Progenitor cell of endocrine pancreas (in vitro differentiated cells): ENCODE measurements at regions not wholly inside any gene's neighbourhood (a gene's known extent, or its start where the extent isn't known, plus 50 kb on each side); places are given as distances from the start of the nearest gene placed in this dataset.

Experiments
- DNase-seq: peaks from one replicate; pipeline ENCODE4 v3.0.0; 2021; ENCODE audit warnings: low spot score; ENCODE audit not compliant: unreplicated experiment
- H3K27ac Mint-ChIP-seq: 2 replicates; pipeline ENCODE4 v1.8.0; 2021; ENCODE audit warnings: mild to moderate bottlenecking, moderate library complexity, mixed read lengths
- H3K27me3 Mint-ChIP-seq: 2 replicates; pipeline ENCODE4 v1.8.0; 2021; ENCODE audit warnings: mixed read lengths
- H3K36me3 Mint-ChIP-seq: 2 replicates; pipeline ENCODE4 v1.8.0; 2022; ENCODE audit warnings: mixed read lengths; ENCODE audit not compliant: insufficient read depth
- H3K4me1 Mint-ChIP-seq: 2 replicates; pipeline ENCODE4 v1.8.0; 2021; ENCODE audit warnings: low read depth, mixed read lengths
- H3K4me3 Mint-ChIP-seq: 2 replicates; pipeline ENCODE4 v1.8.0; 2021; ENCODE audit warnings: low read depth, mild to moderate bottlenecking, moderate library complexity, mixed read lengths
- H3K9me3 Mint-ChIP-seq: 2 replicates; pipeline ENCODE4 v1.8.0; 2021; ENCODE audit warnings: low read depth, mixed read lengths
- TF ChIP-seq, protein P1 (sequence below): fragments of 200-600 bp; sonication (generic); IDR thresholded peaks from one replicate; pipeline ENCODE4 v1.5.0; 2021; ENCODE audit warnings: antibody characterized with exemption, mild to moderate bottlenecking; ENCODE audit not compliant: unreplicated experiment

DNA sequence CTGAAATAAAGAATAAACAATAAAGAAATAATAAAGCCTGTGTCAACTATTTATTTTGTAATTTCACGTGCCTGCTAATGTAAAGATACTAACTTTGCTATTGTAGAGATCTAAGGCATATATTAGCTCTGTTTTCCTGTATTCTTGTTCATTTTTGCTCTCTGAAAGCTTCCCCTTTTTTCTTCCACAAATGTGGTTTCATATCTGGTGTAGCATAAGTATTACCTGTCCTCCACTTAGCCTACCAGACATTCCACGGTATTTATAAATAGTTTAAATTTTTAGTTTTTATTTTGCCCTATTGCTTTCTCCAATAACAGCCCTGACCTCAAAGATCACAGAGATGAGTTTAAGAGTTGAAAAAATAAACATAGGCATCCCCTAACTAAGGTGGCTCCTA, 92.6 kb upstream of the ATP2B1 start:
- H3K4me3 Mint-ChIP-seq, result no peak overlapping the region
- no peaks in the 10 kb centered on the region for H3K27me3 Mint-ChIP-seq
- H3K27ac Mint-ChIP-seq, result no peak overlapping the region

DNA sequence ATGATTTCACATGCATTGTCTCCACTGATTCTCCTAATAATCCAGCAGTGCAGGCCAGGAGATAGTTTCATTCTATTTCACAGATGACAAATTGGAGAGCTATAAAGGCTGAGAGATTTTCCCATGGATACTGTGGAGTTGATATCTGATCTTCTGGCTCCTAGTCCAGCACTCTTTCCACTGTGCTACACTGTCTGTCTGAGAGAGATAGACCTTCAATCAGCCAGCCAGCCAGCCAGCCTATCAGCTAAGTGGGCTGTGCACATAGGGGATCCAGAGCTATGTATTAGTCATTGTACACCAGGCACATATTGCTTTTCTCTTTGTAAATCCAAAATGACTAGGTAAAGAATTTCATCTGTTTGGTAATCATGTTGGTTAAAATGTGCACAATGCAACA, 91.8 kb upstream of the ATP2B1 start:
- Mint-ChIP-seq H3K9me3 (no peaks in the 10 kb centered on the region), H3K4me1 (peaks cover 11% of the 10 kb centered on the region), H3K27ac (no peak overlapping the region), H3K36me3 (no peaks in the 10 kb centered on the region), H3K4me3 (no peak overlapping the region), H3K27me3 (no peaks in the 10 kb centered on the region)
- no peak for DNase-seq
- TF ChIP-seq, protein P1, sequence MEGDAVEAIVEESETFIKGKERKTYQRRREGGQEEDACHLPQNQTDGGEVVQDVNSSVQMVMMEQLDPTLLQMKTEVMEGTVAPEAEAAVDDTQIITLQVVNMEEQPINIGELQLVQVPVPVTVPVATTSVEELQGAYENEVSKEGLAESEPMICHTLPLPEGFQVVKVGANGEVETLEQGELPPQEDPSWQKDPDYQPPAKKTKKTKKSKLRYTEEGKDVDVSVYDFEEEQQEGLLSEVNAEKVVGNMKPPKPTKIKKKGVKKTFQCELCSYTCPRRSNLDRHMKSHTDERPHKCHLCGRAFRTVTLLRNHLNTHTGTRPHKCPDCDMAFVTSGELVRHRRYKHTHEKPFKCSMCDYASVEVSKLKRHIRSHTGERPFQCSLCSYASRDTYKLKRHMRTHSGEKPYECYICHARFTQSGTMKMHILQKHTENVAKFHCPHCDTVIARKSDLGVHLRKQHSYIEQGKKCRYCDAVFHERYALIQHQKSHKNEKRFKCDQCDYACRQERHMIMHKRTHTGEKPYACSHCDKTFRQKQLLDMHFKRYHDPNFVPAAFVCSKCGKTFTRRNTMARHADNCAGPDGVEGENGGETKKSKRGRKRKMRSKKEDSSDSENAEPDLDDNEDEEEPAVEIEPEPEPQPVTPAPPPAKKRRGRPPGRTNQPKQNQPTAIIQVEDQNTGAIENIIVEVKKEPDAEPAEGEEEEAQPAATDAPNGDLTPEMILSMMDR, result no peak

More for the DNA sequence above, 92.6 kb upstream of the ATP2B1 start:
- peaks cover 11% of the 10 kb centered on the region for H3K4me1 Mint-ChIP-seq
- TF ChIP-seq, protein P1, result no peak
- H3K9me3 Mint-ChIP-seq, result no peaks in the 10 kb centered on the region
- DNase-seq, result no peak
- H3K36me3 Mint-ChIP-seq, result no peaks in the 10 kb centered on the region

DNA sequence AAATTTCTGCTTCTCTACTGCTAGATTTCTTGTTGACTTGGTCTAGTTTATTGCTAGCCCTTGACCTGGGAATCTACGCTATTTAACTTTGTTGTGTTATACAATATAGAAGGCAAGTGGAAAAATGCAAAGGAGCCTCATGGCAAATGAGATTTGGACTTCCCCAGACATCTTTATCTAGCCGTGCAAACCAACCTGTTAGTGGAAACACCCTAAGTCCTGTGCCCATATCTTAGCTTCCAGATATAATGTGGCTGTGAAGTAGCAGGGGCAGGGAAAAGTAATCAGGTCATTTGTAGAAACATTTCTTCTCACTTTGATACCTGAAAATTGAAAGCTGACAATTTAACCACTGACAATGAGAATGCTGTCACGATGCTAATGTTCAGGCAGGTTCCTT, 90.7 kb upstream of the ATP2B1 start:
- Mint-ChIP-seq H3K4me3 (no peak overlapping the region), H3K9me3 (peaks cover 3% of the 10 kb centered on the region), H3K27ac (no peak overlapping the region), H3K27me3 (no peaks in the 10 kb centered on the region), H3K4me1 (peaks cover 11% of the 10 kb centered on the region), H3K36me3 (no peaks in the 10 kb centered on the region)
- no peak for DNase-seq
- TF ChIP-seq, protein P1, result no peak

DNA sequence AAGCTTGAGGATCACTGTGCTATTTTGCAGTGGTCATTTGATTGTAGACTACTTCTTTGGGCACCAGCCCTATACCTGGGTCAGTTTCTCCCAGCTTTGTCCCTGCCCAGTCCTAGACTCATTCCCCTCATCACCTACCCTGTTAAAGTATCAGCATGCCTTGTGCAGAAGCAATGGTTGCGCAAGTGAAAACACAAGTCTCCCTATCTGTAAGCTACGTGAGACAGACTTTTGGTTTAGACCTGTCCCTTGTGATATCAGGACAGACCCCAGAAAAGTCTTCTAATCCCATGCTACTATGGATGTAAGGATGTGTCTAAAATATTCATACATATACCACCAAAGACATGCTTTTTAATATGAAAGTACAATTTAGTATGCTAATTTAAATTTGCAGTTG, 88.8 kb upstream of the ATP2B1 start:
- Mint-ChIP-seq H3K4me1 (peaks cover 9% of the 10 kb centered on the region), H3K27me3 (no peaks in the 10 kb centered on the region), H3K9me3 (peaks cover 3% of the 10 kb centered on the region), H3K36me3 (no peaks in the 10 kb centered on the region), H3K27ac (no peak overlapping the region), H3K4me3 (no peak overlapping the region)
- DNase-seq, result no peak
- TF ChIP-seq, protein P1, result no peak

DNA sequence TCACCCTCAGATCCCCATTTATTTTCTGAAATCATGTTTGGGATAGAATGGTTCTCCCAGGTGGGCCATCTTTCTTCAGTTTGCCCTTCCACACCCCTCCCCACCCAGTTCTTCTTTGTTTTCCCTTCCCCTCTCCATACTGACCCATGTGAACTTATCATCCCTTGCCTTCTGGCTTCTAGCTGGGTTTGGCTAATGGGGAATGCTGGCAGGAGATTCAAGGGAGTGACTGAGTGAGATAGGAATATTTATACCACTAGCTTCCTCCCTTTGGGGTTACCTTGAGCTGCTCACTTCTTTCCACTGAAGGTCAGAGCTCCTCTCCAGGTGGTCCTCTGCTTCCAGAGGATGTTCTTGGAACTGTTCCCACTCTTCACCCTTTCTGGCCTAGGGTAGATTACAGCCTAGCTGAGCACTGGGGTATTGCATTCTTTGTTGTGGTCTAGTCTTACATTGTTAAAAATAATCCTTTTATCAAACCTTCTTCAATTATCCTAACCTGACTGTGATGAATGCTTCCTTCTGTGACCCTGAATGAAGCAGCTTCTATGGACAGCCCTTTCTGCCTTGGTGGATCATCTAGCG, 88.3 kb upstream of the ATP2B1 start:
- TF ChIP-seq, protein P1, result no peak
- Mint-ChIP-seq H3K9me3 (peaks cover 3% of the 10 kb centered on the region), H3K27me3 (no peaks in the 10 kb centered on the region), H3K36me3 (no peaks in the 10 kb centered on the region), H3K27ac (no peak overlapping the region), H3K4me1 (peaks cover 4% of the 10 kb centered on the region), H3K4me3 (no peak overlapping the region)
- DNase-seq, result no peak
